AG09309 (cell line): ENCODE measurements at regions not wholly inside any gene's neighbourhood (a gene's known extent, or its start where the extent isn't known, plus 50 kb on each side); places are given as distances from the start of the nearest gene placed in this dataset.

Experiments
- DNase-seq: peaks from one replicate; pipeline ENCODE4 v3.0.0-alpha.2; 2010; ENCODE audit warnings: low read depth
- H3K4me3 ChIP-seq: 2 replicates; pipeline ENCODE4 v1.5.1; 2011; ENCODE audit warnings: mild to moderate bottlenecking, low read depth, low read length, moderate library complexity; ENCODE audit not compliant: control insufficient read depth
- TF ChIP-seq, protein P1 (sequence below): IDR thresholded peaks from 2 replicates; pipeline ENCODE4 v1.5.1; 2011; ENCODE audit warnings: mild to moderate bottlenecking, low read depth, low read length, inconsistent platforms; ENCODE audit not compliant: insufficient read depth, control insufficient read depth; ENCODE audit errors: missing control alignments

DNA sequence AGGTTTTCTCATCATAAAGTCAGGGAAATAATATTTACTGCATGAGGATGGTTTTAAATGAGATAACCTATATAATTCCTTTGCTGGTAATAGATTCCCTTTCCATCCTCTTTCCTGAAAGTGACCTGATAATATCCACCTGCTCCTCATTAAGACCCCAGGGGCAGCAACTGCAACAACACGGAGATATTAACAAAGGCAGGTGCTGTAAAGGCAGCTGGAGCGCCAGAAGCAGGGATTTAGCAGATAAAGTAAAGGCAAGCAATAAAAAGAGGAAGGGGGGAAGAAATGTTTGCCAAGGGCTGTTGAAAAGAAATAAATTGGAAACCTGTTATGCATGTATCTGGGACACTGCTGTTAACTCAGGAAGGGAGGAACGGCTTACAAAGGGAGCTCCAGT lies 472.6 kb upstream of the KLHL29 start:
- no peak overlapping the region for H3K4me3 ChIP-seq
- TF ChIP-seq, protein P1, sequence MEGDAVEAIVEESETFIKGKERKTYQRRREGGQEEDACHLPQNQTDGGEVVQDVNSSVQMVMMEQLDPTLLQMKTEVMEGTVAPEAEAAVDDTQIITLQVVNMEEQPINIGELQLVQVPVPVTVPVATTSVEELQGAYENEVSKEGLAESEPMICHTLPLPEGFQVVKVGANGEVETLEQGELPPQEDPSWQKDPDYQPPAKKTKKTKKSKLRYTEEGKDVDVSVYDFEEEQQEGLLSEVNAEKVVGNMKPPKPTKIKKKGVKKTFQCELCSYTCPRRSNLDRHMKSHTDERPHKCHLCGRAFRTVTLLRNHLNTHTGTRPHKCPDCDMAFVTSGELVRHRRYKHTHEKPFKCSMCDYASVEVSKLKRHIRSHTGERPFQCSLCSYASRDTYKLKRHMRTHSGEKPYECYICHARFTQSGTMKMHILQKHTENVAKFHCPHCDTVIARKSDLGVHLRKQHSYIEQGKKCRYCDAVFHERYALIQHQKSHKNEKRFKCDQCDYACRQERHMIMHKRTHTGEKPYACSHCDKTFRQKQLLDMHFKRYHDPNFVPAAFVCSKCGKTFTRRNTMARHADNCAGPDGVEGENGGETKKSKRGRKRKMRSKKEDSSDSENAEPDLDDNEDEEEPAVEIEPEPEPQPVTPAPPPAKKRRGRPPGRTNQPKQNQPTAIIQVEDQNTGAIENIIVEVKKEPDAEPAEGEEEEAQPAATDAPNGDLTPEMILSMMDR: no peak
- no peak for DNase-seq

DNA sequence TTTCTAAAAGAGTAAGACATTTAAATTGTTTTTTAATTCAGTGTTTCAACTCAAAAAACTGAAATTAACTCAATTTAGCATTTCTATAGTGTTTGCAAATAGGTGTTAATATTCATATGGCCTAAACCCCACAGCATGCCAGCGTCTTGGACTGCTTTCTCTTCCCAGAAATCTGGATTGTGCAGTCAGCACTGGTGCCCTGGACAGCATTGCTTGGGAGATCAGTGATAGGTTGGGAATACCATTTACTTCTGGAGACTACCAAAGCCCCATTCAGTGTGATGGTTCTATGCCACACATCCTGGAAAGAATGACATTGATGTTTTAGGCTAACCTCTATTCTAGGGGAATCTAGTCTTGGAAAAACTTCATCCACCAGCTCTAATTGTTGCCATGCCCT lies 455.0 kb upstream of the KLHL29 start:
- no peak for DNase-seq
- TF ChIP-seq, protein P1: no peak
- no peak overlapping the region for H3K4me3 ChIP-seq

DNA sequence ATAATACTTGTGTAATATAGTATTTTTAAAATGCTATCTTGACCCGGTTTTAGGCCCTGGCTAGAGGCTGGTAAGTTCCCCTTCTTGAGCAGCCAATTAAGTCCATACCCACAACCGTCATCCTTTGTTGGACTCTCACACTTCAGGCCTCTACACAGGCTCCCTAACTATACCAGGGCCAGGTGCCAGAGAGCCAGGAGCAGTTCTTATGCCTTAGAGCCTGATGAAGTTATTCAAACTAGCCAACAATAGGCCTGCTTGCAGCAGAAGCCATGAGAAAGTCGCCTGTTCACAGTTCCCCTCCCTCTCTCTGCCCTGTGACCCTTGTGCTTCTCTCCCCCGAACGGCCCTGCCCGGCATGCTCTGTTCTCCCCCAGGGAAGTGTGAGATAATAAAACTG lies 454.2 kb upstream of the KLHL29 start:
- no peak overlapping the region for H3K4me3 ChIP-seq
- TF ChIP-seq, protein P1: no peak
- no peak for DNase-seq

DNA sequence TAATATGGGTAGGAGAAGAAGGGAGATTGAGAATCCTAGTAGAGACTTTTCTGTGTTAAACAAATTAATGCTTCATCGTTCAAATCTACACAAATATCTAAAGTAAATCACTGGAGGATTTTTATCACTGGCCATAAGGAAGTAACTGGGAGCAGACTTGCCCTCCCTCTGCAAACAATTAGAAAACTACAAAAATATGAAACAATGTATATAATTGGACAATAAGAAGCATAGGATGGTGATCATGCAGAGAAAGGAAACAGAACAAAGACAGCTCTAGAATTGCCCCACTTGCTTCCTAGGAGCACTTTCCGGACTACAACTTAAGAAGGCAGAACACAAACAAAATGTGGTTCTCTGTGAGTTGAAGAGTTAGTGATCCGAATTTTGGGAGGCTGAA lies 452.7 kb upstream of the KLHL29 start:
- TF ChIP-seq, protein P1: no peak
- no peak overlapping the region for H3K4me3 ChIP-seq
- no peak for DNase-seq

DNA sequence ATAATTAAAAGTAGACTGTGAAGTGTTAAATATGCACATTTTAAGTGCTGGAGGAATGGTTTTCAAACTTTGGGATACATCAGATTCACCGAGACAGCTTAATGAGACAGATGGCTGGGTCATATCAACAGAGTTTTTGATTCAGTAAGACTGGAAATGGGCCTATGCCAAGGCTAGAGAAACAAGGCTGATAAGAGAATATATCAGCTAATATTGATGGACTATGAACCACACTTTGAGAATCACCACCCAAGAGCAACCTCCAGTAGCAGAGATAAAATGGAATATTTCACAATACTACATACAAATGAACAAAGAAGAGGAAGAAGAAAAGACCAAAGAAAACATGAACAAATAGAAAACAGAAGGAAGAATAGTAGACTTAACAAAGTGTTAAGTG lies 450.2 kb upstream of the KLHL29 start:
- H3K4me3 ChIP-seq: no peak overlapping the region
- DNase-seq: no peak
- TF ChIP-seq, protein P1: no peak

DNA sequence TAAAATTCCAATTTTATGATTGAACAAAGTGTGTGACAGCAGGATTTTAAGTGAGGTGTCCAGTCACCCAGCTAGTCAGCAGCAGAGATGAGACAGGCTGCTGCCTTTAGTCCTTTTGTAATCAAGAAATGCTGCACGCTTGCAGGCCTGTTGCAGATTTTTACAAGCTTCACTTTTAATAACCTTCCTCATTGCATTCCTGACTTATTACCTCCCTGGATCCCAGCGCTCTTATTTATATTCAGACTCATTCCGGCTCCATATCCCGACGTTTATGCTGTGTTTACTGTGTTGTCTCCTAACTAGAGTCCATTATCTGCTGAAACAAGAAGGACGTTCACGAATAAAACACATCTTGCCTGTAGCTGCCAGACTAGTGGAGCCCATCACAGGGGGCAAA lies 442.5 kb upstream of the KLHL29 start:
- TF ChIP-seq, protein P1: no peak

DNA sequence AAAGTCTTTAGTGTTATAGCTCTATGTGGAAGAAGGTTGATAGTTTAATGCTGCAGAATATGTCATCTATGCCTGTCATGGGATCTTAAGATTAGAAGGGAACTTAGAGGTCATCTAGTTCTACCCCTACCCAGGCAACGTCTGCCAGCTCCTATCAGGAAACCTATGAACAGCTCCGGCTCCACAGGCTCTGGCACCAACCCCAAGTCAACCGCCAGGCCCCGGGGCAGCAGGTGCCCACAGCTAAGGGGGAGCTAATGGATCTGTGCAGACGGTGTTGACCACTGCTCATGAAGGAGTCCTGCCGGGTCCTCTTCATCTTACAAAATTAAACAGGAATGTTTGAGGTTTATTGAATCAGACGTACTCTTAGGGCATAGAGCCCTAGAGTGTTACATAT lies 440.8 kb upstream of the KLHL29 start:
- H3K4me3 ChIP-seq: no peak overlapping the region
- DNase-seq: no peak
- TF ChIP-seq, protein P1: no peak

More for the DNA sequence above, 442.5 kb upstream of the KLHL29 start:
- no peak overlapping the region for H3K4me3 ChIP-seq
- no peak for DNase-seq
